Hindlimb muscle (tissue), 1 donor: ENCODE measurements at regions not wholly inside any gene's neighbourhood (a gene's known extent, or its start where the extent isn't known, plus 50 kb on each side); places are given as distances from the start of the nearest gene placed in this dataset.

Source experiments
- DNase-seq: peaks from one replicate; pipeline ENCODE4 v3.0.0-alpha.2; 2013

DNA sequence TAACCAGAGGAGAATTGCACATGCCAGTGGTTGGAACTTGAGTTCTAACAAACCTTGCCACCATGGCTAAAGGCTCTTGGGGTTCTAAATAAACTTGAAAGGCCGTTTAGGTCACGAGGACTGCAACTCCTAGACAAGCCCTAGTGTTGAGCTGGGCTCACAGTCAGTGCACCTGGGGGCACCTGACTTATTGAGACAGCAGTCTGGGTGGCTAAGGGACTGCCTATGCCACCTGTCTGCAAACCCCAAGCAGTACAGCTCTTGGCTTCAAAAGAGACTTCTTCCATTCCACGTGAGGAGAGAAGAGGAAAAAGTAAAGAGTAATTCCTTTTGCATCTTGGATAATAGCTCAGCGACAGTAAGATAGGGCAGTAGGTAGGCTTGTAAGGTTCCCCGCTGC, 765.6 kb upstream of the FOXG1 start:
- no peak for DNase-seq

DNA sequence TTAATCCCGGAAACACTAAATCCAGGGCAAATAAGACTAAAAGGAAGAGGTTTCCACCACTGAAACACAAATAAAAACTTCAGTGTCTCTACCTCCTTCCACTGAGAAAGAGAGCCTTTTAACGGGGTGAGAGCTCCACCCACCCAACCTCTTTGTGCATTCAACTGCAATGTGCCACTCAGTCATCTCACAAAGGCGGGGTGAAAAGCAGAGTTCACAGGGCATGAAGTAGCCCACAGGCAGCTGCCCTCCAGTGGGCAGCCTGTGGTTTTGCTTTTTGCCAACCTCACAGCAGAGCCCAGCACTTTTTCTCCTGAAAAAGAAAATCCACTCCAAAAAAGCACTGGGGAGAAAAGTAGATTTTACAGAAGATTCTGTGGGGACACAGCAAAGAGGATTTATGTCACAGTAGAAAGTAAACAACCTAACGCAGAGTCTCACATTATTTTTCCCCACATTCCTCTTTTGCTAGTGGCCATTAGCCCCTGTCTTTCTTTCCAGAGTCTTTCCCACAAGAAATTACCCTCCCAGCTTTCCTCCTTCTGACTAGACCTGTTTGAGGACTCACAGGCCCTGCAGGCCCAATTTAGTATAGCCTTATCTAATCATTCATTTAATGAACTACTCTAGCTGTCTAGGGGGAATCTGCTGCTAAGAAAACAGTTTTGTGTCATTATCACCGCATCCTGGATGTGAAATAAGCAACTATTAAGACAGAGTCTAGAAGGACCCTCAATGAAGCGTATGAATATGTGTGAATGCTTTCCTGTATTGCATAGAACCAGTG, 753.8 kb upstream of the FOXG1 start:
- DNase-seq, result no peak

DNA sequence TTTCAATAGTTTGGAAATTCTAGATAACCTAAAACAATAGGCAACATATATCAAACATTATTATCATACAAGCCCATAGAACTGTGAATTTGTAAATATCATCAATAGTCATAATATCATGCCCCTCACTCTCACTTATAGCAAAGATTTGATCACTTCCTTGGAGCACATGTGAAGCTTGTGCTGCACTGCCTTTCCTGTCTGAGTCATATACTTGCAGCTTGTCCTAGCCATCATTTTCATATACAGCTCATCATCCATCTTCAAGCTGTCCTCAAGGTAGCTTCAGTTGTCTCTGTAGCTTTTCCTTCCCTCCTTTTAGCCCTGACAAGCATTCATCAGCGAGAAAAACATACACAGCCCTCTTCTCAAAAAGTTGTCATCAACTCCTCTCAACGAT, 746.5 kb upstream of the FOXG1 start:
- DNase-seq, result no peak

DNA sequence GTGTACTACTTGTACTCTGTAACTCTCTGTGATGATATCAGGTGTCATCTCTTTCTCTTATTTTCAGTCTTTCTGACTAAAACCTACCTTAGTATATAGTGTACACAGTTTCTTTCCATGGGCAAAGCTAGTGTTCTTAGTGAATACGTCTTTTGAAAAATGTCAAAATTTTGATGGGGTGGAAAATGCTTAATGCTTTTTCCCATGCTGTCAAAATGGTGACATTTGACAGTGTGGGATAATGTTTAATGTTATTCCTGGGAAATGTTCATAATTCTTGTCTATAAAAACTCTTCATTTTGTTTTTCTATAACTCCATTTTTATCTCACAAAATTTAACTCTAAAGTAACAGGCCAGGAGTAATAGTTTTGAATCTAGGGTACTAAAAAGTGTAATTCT, 742.7 kb upstream of the FOXG1 start:
- no peak for DNase-seq

DNA sequence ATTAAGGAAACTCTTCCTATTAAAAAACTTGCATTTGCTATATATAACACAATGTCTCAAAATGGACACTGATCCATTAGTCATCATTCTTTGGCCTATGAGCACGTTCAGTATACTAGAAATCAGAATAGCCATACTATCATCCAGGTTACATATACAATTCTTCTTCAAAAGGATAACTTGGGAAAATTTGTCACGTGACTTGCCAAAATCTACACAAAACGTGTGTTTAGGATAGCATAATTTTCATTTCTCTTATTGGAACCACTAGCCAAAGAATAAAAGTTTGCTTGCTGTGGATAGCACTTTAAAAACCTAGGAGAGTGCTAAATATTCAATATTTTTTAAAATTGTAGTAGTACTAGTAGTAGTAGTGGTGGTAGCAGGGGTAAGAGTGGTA, 714.3 kb upstream of the FOXG1 start:
- no peak for DNase-seq

DNA sequence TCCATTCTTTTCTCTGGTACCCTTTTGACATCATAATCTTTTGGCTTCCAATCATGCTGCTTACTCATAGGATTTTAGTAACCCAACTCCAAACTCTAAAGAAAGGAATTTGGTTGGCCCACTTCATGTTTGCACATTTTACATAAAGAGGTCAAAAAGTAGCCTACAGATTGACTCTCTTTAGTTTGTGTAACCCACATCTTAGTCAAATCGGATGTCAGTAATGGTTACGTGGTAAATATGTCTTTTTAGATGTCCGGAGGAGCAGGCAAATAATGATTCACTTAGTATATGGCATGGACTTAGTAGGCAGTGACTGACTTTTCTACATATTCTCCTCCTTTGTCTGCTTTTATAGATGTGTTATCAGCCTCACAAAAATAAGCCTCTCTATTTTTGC, 711.6 kb upstream of the FOXG1 start:
- DNase-seq, result no peak

DNA sequence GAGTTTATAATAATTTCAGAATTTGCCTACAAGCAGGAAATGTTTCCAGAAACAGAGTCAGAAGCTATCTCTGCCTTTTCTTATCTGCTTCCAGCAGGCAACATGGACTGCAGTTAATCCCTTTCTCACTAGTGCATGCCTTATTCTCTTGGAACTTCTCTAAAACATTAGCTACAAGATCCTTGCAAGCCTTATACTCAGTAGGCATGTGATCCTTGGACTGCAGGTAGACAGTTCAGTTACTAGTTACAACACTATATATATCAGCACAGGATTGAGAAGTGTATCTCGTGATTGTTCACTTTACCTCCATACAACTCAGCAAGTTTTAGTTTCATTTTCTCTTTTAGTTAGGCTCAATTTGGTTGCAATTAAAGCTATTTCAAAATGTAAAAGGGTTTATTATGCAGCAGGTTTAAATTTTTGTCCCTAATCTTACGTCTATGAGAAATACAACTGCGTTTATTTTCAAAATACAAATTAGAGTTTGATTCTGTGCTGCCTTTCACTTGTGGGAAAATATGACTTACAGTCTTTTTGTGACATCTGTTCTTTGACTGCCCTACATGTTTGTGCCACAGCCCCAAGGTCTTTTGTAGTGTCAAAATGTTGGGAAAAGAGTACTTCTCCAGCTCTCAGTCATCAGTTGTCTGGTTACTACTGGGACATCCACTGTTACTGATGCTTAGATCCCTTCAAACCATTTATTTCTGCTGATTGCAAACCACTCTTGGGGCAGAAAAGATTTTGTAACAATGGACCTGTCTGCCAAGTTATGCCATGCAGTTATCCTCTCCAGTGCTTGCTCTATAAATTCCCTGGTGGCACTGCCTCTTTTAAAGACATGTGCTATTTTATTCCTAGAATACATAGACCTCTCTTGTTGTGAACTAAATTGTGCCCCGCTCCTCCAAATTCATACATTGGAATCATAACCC, 709.0 kb upstream of the FOXG1 start:
- DNase-seq, result peak; percentile 8

DNA sequence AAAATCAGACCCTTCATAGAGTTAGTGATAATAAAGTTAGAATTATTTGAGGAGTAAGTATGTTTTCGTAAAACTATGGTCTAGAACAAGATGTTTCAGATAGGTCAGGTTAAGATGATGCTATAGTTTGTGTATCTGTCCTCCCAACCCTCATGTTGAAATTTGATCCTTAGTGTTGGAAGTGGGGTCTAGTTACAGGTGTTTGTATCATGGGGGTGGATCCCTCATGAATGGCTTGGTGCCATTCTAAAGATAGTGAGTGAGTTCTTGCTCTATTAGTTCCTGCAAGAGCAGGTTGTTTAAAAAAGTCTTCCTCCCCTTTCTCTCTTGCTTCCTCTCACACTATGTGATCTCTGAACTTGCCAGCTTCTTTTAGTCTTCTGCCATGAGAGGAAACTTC, 707.3 kb upstream of the FOXG1 start:
- DNase-seq, result no peak

DNA sequence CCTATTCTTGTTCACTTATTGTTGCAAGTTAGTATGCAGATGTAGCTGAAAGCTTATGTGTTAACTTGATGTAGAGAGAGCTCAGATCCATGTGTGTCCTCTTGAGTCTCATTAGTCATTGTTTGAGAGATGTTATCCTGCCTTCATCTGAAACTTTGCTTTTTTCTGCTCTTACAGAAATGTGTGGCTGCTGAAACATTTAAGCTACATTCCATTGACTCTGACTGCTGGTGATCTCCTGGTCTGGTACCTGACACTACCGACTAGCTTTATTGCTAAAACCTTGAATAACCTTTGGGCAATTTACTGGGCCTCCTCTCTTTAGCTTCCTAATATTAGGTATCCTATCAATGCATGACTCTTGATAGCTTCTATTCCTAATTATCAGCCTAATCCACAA, 705.6 kb upstream of the FOXG1 start:
- no peak for DNase-seq

DNA sequence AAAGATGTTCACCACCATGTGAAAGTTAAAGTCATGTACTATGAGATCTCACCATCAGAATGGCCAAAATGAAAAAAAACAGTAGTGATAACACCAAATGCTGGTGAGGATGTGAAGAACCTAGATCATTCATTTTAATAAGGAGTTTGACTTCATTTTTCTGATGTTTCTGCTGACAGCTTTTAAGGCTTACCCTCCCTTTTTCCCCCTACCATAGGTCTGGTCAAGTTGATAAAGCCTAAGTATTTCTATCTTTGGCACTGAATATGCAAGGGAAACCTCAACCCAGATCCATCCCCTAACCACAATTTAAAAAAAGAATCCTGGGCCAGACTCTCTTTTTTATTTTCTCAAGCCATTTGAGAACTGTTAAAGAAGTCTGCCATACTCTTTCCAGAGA, 689.6 kb upstream of the FOXG1 start:
- DNase-seq, result no peak

DNA sequence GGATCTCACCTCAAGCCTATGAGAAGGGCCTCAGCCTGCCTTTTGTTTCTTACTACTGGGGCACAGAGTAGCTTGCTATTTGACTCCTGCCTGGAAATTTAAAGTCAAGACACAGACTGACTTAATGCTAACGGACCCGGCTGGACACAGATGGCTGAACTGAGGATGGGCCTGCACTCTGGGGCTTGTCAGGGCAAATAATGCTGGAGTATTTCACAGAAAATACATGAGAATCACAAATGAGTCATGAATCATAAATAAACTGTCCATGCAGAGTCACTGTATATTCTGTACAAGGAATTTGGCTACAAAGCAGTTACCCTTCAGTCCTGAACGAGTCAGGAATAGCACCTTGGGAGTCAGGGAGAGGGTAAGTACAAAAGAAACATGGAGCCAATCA, 683.2 kb upstream of the FOXG1 start:
- no peak for DNase-seq

DNA sequence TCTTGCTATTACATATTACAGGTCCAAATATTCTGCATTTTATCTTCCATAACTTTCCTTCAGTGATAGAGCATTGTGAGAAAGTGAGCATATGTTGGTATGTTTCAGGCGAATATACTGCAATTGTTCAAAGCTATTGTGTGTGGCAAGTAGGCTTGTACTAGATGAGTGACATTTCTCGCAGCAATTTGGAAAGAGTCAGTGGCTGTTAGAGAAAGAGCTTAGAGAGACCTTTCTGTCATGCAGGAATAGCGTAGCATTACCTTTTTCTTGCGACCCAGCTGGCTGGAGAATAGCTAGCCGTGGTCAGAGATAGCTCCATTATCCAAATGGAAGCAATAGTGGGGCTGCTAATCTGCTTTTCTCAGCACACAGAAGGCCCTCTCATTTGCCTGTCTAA, 678.5 kb upstream of the FOXG1 start:
- DNase-seq, result no peak

DNA sequence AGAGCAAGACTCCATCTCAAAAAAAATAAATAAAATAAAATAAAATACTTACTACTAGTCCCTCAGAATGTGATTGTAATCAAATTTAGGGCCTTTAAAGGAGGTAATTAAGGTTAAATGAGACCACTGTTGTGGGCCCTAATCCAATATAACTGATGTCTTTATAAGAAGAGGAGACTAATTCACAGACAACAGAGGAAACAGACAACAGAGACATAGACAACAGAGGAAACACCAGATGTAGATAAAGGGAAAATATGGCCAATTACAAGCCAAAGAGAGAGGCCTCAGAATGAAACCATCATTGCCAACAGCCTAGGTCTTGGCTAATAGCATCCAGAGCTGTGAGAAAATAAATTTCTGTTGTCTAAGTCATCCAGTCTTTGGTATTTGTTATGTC, 669.0 kb upstream of the FOXG1 start:
- no peak for DNase-seq

DNA sequence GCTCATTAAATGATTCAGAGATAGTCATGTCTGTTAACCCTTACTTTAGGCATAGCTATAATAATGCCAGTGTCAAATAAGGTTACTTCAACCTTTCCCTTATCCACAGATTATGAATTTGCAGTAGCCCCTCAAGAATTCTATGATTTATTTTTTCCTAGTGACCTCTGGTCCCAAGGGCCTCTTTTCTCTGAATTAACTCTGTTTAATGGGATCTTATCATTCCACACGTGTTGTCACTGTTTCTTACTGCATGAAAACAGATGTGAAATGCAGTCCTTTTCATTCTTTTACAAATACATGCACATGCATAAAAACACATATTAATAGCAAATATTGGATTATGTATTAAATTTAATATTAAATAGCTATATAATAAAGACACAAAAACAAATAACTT, 667.7 kb upstream of the FOXG1 start:
- DNase-seq, result no peak

DNA sequence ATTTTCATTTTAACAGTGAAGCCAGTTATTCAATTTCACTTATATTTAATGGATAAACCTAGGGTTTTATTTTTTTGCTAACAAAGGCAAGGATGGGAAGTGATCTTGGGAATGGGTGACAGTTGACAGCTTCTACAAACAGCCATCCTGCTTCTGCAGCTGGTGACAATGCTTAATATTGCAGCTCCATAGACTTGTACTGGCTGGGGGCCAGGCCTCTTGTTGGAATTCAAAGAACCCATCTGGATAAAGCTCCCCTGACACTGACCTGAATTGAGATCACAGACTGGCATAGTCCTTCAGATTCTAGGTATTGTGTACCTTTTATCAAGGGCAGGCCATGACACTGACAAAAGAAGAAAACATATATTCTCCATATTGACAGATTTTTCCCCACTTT, 664.6 kb upstream of the FOXG1 start:
- peak; percentile 1 for DNase-seq

DNA sequence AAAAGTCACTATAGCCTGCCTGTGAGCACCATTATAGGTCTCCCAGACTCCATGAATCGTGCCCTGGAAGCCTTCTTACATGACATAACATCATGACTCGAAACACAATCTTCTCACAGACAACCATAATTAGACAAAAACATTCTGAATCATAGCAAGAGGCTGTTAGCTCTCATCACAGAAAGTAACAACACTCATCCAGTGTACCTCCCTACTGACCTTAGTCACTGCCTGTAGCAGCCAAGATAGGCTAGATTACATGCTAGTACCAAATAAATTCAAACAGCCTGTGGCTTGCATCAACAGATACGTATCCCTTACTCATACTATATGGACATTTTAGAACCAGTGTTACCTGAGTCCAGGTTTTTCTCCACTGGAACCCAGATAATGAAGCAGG, 663.8 kb upstream of the FOXG1 start:
- no peak for DNase-seq

DNA sequence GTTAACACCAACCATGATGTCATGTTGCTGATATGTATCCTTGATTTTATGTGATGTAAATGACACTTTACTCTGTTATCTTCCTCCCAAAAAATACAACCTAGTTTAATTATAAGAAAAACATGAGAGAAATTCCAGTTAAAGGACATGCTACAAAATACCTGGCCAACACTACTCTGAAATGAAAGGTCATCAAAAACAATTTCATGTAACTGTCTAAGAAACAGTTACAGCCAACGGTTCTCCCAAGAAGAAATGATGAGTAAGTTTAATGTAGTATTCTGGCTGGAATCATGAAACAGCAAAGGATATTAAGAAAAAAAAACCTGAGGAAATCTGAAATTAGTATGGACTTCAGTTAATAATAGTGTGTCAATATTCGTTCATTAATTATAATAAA, 653.3 kb upstream of the FOXG1 start:
- DNase-seq, result no peak

DNA sequence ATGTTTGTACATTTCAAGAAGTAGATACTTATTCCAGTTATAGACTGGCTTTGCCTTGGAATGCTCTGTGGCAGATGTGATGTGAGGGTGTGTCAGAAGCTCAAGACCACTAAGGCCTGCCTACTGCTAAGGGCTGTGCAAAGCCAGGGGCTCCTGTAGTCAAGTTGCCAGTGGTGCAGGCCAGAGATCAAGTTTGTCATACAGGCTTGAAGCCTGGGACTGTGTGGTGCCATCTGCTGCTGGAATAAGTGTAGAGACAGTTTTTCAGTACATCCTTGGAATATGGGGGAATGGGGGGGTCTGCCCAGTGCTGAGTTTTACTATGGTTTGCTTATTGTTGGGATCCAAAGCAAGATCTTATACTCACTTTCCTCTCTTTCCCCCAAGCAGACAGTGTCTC, 649.9 kb upstream of the FOXG1 start:
- DNase-seq, result no peak

DNA sequence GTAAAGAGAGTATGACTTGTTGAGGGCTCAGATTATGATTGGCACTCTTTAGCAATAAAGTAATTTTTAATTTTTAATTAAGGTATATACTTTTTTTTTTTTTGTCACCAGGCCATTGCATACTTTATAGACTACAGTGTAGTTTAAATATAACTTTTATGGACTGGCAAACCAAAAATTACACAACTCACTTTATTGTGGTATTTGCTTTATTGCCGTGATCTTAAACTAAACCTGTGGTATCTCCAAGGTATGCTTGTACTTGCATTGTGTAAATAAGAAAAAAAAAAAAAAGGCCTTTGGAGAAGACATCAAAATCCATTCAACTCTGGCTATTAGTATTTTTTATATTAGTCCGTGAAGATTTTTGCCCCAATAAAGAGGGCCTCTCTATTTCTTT, 646.7 kb upstream of the FOXG1 start:
- no peak for DNase-seq

DNA sequence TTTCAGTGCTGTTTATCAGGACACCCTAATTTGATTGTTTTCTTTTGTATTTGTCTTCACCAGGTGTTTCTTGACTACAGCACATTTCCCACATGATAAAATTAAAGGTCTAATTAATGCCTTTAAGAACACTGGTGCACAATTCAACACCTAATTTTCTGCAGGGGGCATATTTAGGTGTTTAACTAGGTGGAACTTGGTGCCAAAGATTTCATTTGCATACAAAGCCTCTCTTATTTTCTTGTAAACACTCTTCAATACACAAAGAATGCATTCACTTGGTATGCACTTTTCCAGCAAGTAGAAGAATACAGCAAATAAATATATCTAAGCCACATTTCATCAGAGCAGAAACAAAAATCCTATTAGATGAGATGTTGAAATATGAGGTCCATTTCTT, 646.2 kb upstream of the FOXG1 start:
- DNase-seq, result no peak

DNA sequence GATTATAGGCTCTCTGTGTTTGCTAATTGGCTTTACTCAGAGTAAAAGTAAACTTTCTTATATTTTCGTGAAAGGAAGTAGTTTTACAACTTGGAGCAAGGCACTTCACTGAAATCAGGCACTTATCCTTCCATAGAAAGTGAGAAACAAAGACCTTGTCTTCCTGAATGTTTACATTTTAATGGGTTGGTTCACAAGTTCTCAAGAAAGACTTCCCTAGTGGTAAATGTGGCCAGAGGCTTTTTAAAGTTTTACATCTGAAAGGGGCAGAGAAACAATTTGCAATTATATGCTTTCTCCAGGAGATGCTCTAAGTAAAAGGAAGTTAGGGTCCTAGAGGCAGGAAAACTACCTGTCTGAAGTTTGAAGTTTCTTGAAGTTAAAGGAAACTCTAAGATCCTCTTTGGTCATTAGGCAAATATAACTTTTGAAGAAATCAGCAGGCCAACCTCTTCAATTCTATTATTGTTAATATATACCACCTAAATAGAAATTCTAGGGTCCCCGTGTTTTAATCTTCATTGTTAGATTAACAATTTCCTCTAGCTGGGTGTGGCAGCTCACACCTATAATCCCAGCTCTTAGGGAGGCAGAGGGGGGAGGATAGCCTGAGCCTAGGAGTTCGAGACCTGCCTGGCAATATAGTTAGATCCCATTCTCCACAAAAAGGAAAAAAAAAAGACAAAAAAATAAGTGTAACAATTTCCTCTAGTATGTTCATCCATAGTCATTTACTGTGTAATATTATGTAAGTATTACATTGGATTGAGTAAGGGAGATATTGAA, 644.9 kb upstream of the FOXG1 start:
- no peak for DNase-seq

DNA sequence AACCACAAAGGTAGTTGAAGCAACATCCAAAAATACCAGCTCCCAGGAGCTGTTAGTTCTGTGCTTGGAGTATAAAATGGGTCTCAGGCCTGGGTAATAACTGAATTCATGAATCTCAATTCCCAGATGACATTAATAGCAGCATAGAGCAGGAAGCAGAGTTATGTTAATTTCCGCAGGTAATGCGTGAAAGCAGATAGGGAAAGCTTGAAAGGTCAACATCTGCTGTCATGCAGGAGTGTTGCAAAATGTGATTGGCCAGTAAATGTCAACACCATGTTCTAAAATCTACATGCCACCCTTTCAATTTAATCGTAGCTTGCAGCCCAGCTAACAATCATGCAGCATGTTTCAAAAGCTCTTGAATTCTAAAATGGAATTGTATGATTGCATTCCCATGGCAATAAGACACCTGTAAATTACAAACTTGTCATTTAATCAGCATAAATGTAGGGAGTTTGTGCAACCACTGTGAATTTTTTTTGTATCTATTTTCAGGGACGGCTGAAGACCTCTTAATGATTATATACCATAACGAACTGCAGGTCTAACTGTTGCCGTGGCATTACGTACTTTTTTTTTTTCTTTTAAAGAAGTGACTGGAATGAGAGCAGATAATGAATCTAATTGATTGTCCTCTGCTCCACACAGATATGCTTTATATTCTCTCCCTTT, 635.8 kb upstream of the FOXG1 start:
- no peak for DNase-seq

DNA sequence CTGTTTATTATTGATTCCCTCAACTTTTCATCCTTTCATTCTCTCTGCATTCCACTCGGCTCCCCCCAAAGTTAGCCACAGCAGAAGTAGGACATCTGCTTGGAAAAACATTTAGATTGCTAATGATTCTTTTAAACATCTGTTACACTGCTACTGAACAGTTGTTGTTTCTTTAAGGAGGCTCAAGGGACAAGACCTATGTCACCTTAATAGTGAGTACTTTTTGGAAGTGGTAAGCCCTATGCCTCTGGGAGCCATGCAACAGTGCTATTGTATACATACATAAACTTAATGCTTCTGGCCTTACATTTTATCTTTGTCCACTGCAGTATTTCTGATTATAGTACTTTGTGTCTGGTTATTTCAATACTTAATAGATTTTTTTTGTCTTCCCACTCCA, 628.2 kb upstream of the FOXG1 start:
- peak; percentile 34 for DNase-seq
